COLO829 (cell line): ENCODE measurements at regions not wholly inside any gene's neighbourhood (a gene's known extent, or its start where the extent isn't known, plus 50 kb on each side); places are given as distances from the start of the nearest gene placed in this dataset.

Source experiments
- DNase-seq: peaks from one replicate; pipeline ENCODE4 v3.0.0; 2012; ENCODE audit warnings: low spot score

DNA sequence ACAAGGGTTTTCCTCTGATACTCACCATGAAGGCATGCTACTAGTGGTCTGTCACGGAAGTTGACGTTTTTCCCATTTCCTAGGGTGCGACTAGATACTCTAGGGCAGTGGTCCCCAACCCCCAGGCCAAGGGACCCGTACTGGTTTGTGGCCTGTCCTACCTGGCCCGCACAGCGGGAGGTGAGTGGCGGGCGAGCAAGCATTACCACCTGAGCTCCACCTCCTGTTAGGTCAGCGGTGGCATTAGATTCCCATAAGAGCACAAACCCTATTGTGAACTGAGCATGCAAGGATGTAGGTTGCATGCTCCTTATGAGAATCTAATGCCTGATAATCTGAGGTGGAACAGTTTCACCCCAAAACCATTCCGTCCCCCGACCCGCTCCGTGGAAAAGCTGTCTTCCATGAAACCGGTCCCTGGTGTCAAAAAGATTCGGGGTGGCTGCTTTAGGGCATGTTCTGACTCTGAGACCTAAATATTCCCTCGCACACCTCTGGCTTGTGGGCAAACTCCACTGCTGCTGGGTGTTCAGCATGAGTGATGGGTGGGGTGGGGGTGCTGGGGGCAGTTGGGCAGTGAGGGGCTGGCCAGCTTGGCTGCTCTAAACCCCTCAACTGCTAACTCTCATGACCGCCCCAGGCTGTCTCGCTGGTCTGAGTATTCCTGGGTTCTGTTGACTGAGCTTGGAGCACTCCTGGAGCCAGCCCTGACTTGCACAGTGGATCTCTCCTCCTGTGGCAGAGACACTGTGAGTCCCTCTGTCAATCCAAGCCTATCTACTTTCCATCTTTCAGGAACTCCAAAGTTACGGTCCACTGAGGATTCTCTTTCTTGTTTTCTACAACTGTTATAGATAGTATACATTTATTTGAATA, 78.3 kb upstream of the NEK6 start:
- no peak for DNase-seq

- DNase-seq = no peak
Observed at GRCh38 chr9:124180557-124180956, 77.2 kb upstream of the NEK6 start.

DNA sequence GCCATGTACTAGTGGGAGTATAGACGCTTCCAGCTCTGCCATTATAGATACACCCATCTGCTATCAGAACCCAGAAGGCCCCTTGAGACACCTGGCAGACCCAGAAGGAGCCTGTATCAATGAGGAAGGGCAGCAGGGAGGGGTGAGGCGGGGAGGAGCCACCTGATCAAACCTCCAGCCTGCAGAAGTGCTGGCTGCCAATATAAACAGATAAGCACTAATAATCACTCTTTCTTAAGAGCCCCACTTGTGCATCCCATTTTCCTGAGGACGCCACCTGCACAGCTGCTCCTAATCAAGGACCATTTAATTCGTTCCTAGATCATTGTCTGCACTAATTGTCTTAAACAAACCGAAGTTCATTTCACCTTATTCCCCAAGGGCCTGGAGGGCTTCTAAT, 75.0 kb upstream of the NEK6 start:
- no peak for DNase-seq

DNA sequence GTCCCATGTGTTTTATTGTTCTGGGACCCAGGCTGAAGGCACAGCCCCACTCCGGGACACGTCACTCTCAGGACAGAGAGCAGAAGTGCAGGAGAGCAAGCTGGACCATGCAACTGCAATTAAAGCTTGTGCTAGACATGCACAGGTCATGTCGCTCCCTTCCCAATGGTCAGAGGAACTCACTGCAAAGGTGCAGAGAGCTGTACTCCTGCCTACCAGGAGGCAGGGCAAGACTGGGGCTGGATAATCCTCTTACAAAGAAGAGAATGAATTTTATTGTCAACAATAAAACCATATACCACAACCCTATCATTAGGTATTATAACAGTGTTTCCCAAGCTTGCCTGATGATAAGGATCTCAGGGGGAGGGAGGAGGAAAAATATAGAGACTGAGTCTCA, 74.0 kb upstream of the NEK6 start:
- DNase-seq = no peak

DNA sequence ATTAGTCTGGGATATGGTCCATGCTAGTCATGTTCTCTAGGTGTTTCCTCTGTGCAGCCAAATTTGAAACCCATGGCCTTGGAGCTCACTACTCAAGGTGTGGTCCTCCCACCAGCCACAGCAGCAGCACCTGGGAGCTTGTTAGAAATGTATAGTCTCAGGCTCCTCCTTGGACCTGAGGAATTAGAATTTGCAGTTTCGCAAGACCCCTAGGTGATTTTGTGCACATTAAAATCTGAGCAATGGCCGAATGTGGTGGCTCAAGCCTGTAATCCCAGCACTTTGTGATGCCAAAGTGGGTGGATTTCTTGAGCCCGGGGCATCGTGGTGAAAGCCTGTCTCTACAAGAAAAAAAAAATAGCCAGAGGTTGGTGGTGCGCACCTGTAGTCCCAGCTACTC, 72.3 kb upstream of the NEK6 start:
- no peak for DNase-seq

GRCh38 chr9:124187311-124187710, 70.4 kb upstream of the NEK6 start:
- no peak for DNase-seq

GRCh38 chr9:124188331-124189110, 69.2 kb upstream of the NEK6 start:
- no peak for DNase-seq

- DNase-seq = peak; percentile 91
Observed at GRCh38 chr9:124190761-124191160, 67.0 kb upstream of the NEK6 start.

- no peak for DNase-seq
Observed at GRCh38 chr9:124191691-124192395, 65.9 kb upstream of the NEK6 start.

GRCh38 chr9:124196814-124197176, 61.0 kb upstream of the NEK6 start:
- no peak for DNase-seq

DNA sequence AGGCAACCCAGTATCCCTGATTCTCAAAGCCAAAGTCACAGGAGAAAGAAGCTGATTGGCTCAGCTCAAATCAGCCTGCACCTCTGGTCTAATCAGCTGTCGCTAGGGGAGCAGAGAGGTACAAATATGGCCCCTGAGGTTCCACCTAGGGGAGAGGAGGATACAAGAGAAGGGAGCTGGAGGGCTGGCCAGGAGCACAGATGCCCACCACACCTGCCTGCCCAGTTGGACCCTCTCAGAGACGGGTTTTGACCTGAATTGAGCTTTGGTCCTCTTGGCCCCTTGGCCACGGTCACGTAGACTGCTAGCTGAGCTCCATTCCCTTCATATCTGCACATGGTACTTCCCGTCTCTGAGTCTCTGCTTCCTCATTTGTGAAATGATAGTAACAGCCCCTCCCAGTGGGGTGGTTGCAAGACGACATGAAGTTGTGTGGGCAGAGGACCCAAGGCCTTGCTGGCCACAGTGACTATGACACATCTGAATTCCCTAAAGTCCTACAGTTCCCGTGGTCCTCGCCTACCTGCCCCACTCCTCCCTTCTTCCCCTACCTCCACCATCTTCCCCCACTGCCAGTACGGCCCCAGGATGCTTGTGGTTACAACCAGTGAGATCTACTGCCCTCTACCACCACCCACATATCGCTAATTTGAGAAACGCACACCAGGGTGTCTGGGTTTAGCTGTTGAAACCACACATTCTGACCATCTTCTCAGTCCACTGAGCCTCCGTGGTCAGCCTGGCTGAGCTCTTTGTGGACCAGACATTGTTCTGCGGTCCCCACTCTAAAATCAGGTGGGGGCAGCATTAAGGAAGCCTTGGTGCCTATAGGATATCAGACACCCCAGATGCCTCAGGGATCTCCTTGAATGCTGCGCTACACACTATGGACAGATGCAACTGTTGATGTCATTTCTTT, 60.3 kb upstream of the NEK6 start:
- DNase-seq = no peak

DNA sequence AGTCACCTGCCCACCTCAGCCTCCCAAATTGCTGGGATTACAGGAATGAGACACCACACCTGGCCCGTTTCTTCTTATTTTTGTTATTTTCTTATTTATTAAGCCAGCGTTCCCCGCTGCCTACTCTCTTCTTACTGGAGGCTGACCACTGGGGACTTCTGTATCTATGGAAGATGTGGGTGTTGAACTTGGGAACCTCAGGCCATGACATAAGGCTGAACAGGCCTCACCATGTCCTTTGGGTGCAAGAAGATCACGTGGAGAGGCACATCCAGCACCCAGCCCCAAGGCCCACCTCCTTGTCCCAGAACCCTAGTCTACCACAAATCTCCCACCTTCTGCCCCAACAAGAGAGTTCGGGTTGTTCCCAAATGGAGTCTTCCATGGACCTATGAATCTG, 59.4 kb upstream of the NEK6 start:
- DNase-seq = no peak

GRCh38 chr9:124198948-124199347, 58.8 kb upstream of the NEK6 start:
- no peak for DNase-seq

- no peak for DNase-seq
Observed at GRCh38 chr9:124199474-124199873, 58.3 kb upstream of the NEK6 start.

GRCh38 chr9:124202447-124202971, 55.2 kb upstream of the NEK6 start:
- no peak for DNase-seq

- DNase-seq = no peak
Observed at GRCh38 chr9:124205686-124206352, 51.9 kb upstream of the NEK6 start.

DNA sequence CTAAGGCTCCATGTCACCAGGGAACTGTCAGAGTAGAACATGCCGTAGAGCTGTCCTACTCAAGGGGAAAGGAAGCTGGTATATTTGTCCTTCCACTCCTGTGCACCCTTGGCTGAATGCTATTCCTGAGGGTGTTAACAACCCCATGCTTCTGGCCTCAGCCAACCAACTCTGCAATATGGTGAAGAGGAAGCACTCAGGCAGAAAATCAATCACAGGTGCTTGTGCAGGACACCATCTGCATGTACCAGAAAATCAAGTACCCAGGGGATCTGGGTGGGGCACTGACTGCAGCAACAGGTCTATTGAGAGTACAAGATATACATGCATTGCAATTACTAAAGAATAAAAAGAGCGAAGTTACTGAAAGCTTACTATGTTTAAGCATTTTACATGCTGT, 51.4 kb upstream of the NEK6 start:
- DNase-seq = no peak
